Activated CD8-positive, alpha-beta memory T cell treated with anti-CD3 and anti-CD28 coated beads, Interleukin-2, amount 50 U/mL, for 48 hours (primary cell): ENCODE measurements at regions not wholly inside any gene's neighbourhood (a gene's known extent, or its start where the extent isn't known, plus 50 kb on each side); places are given as distances from the start of the nearest gene placed in this dataset.
A peak's percentile ranks its signal among the peaks of the same experiment; 100 is the strongest.
"Not testable (repeated sequence)": the region's sequence is repeated elsewhere in the genome, so short reads cannot be mapped to it uniquely, and the experiment has no call there.

Experiments
- DNase-seq: peaks from one replicate; pipeline ENCODE4 v3.0.0-alpha.2; 2020

GRCh38 chr9:42656789-42657188 lies 473.3 kb downstream of the SPATA31A6 start:
- not testable (repeated sequence) for DNase-seq

GRCh38 chr9:42657496-42657895 lies 474.0 kb downstream of the SPATA31A6 start:
- DNase-seq = not testable (repeated sequence)

- DNase-seq = not testable (repeated sequence)
These were observed 513.7 kb downstream of the SPATA31A6 start for GRCh38 chr9:42697146-42697545.

DNA sequence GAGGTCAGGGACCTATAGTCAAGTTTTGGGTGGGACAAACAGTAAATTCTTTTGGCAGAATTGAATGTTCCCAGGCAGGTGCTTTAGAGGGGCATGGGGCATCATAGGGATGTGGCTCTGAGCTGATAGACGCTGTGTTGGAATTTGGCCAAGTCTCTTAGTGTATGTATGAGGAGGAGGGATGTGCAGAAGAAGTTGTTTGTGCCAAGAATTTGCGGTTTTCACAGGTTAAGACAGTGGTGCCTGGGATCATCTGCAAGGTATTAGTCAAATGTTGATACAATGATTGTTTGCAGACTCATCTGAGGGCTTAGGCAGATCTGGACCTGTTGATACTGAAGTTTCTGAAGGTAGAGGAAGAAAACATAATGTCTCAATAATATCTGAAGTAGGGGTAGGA lies 519.4 kb downstream of the SPATA31A6 start:
- not testable (repeated sequence) for DNase-seq

DNA sequence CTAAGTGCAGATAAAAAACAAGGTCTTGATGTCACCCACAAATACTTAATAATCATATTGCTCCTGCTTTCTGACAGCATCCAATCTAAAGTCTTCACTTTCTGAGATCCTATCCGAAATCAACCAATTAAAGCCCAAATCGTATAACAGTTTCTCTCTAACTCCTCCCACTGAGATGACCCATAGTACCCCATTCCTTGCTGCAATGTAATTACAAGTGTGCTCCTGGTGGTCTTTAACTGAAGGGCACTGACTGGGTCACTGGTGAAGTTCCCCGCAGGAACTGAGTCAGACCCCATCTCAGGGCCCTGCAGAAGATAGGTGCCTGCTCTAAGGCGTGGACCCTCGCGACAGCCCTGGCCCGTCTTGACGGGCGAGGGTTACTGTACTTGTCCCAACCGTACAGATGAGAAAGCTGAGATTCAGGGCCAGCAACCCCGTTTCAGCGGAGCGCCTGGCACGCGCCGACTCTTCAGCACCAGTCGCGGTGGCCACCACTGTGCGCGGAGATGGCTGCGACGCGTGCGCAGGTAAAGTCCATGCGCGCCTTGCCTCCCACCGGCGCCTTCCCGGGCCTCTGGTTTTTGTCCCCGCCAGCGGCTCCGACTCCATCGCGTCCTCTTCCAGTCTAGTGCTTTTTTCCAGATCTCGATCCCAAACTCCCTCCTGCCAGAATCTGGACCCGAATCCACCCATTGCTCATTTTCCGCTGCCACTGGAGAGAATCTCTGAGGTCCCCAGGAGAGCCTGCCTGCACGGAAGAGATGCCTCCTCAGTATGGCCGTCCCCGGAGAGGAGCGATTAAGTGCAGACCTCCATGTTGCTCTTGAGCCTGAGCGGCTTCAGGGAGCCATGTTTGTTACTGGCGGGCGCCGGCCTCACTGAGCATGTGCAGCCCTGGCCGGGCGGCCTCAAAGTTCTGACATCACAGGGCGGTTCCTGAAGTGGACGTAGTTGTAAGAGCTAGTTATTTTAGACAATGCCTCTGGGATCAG lies 541.7 kb downstream of the SPATA31A6 start:
- not testable (repeated sequence) for DNase-seq

GRCh38 chr9:42743030-42743814 lies 559.8 kb downstream of the SPATA31A6 start:
- peak; percentile 85 for DNase-seq

DNA sequence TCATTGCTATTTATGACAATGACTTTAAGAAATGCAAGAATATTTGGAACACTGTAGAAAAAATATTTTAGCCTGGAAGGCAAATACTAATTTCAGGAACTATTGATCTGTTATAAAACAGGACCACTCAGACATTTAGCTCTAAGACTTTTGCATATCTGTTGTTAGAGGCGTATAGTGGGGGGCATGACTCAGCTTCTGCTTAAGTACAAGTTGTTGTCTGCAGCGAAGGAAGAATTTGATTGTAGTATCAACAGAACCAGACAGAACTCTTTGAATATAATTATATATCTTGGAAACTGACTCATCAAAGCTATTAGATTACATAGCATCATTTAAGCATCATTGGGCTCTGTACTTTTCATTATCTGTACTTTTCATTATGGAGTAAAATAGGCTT lies 573.8 kb downstream of the SPATA31A6 start:
- not testable (repeated sequence) for DNase-seq

- not testable (repeated sequence) for DNase-seq
These were observed 575.9 kb downstream of the SPATA31A6 start for GRCh38 chr9:42759320-42759719.

DNA sequence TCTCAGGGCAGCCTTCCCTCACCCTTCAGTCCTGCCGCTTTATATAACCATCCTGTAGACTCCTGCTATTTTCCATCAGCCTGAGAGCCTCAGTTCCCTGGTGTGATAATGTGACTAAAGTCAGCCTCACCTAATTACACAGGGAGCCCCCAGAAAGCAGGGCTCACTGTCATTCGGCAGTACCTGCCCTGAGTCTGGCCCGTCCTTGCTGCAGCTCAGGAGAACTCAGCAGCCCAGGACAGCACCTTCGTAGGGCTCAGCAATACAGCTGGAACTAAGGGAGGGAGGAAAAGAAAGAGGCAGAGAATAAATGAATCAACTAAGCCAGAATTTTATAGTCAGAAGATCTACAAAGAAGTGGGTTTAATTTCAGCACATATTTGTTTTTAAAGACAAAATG lies 598.7 kb downstream of the SPATA31A6 start:
- DNase-seq = not testable (repeated sequence)

DNA sequence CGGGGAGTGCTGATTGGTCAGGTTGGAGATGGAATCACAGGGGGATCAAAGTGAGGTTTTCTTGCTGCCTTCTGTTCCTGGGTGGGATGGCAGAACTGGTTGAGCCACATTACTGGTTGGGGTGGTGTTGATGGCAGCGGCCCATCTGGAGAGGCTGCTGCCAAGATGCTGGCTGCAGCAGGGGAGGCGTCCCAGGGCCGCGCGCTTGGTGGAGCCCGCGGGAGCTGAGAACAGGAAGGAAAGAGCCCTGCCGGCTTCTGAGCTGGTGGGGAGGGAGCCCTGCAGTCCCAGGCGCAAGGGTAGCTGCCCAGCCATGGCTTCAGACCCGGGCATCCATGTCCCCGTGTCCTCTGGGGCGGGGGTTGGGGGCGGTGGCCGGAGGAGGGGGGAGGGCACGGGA lies 609.3 kb downstream of the SPATA31A6 start:
- DNase-seq = not testable (repeated sequence)

- not testable (repeated sequence) for DNase-seq
These were observed 615.1 kb downstream of the SPATA31A6 start for GRCh38 chr9:42798571-42798970.

- not testable (repeated sequence) for DNase-seq
These were observed 619.3 kb downstream of the SPATA31A6 start for GRCh38 chr9:42802716-42803115.

- DNase-seq = not testable (repeated sequence)
These were observed 623.2 kb downstream of the SPATA31A6 start for GRCh38 chr9:42806674-42807073.

DNA sequence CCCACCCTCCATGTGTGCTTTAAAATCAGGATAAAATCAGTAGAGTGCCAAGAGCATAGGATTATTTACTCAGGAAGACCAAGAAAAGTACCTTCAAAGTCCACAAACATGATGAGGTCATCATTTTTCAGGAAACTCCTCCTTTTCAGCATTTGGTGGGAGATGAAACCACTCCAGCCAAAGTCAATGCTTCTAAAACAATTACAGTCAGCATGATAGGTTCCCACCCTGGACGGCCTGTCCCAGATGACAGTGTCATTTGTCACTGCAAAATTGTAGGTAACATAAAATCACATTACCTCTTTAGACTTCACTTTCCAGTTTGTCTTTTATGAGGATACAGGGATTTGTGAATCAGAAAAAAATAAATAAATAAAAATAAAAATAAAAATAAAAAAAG lies 638.0 kb downstream of the SPATA31A6 start:
- not testable (repeated sequence) for DNase-seq

GRCh38 chr9:42848156-42848555 lies 664.7 kb downstream of the SPATA31A6 start:
- not testable (repeated sequence) for DNase-seq

- not testable (repeated sequence) for DNase-seq
These were observed 667.6 kb downstream of the SPATA31A6 start for GRCh38 chr9:42850896-42851693.

DNA sequence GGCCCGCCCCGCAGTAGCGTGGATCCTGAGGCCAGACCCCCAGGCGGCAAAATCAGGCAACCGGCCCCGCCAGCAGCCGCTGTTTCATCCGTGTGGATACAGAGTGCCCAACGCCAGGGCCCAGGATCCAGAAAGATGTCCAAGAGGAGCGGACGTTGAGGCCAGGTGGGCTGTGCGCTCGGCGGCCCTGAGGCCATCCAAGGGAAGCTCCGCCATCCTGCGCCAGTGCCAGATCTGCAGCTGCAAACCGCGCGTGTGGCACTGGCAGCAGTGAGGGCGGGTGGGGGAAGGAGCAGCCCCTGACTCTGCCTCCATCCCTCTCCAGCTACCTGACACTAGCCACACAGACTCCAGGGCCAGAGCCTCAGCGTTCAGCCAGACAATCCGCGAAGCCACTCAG lies 668.2 kb downstream of the SPATA31A6 start:
- DNase-seq = not testable (repeated sequence)

- DNase-seq = not testable (repeated sequence)
These were observed 668.9 kb downstream of the SPATA31A6 start for GRCh38 chr9:42852133-42852930.

DNA sequence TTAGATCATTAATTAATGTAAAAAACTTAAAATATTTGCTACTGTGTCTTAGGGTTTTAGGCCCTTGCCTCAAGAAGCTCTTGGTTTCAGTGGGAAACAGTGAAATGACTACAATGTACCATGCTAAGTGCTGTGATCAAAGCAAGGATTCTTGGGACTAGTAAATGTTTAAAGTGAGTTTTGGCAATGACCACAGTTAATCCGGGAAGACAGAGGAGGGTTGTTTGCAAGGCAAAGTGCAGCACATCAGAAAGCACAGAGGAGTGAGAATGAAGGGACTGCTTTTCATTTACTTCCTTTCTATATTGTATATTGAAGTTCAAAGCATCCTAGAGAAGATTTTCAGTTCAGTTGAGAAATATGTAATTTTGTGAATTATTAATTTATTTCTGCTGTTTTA lies 676.7 kb downstream of the SPATA31A6 start:
- DNase-seq = not testable (repeated sequence)

- not testable (repeated sequence) for DNase-seq
These were observed 679.0 kb downstream of the SPATA31A6 start for GRCh38 chr9:42862465-42862864.
